DMS79 treated with DMSO at 0.1 percent for 48 hours (cell line): ENCODE measurements at regions not wholly inside any gene's neighbourhood (a gene's known extent, or its start where the extent isn't known, plus 50 kb on each side); places are given as distances from the start of the nearest gene placed in this dataset.

Experiments
- DNase-seq: peaks from one replicate; lab custom pipeline; 2025; lab: John Stamatoyannopoulos, UW

GRCh38 chr1:9179463-9180110 is 50.7 kb upstream of the GPR157 start:
- no peak for DNase-seq

- no peak for DNase-seq
Observed at GRCh38 chr1:9180111-9180819, 51.4 kb upstream of the GPR157 start.

GRCh38 chr1:9181176-9181906 is 52.4 kb upstream of the GPR157 start:
- peak; percentile 6 for DNase-seq

DNA sequence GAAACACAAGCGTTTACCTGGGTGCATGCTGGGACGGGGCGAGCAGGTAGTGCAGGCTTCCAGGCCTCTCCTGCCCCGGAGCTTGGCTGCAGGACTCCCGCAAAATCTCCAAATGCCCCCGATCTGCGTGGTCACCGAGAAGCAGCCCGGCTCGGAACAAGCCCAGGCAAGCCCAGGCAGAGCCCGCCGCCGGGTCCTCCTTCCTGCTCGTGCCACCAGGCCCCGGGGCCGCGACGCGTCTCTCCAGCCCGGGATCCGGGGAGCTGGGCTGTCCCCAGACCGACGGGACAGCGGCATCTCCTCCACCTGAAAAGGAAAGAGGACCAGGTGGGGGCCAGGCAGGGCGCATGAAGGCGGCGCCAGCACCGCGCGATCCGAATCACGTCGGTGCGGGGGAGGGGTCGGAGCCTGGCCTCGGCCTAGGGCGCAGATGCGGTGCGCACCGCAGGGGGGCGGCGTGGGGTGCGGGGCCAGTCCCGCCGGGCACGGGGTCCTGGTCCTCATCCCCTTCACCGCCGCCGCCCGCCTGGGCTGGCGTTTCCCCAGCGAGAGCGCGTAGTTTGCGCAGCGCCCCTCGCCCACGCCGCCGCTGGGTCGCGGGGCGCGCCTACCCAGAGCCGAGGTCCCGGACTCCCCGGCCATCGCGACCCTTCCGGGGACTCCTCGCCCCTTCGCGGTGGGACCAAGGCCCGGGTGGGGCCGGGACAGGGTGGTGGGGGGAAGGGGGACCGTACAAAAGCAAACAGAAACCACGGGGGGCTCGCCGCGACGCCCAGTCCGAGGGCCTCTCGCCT is 52.4 kb upstream of the H6PD start:
- peak; percentile 39 for DNase-seq

GRCh38 chr1:9182784-9183257 is 51.8 kb upstream of the H6PD start:
- peak; percentile 19 for DNase-seq

GRCh38 chr1:9183441-9183840 is 51.1 kb upstream of the H6PD start:
- DNase-seq, result no peak

- DNase-seq, result peak; percentile 9
Observed at GRCh38 chr1:9183898-9184297, 50.7 kb upstream of the H6PD start.

- no peak for DNase-seq
Observed at GRCh38 chr1:9184749-9185148, 49.8 kb upstream of the H6PD start.
